ENCODE measurements at regions not wholly inside any gene's neighbourhood (a gene's known extent, or its start where the extent isn't known, plus 50 kb on each side); places are given as distances from the start of the nearest gene placed in this dataset.

- TF ChIP-seq CTCF (IDR thresholded peaks at IDR 0.05) (no peak), POLR2A (IDR thresholded peaks at IDR 0.05) (no peak), EP300 (IDR thresholded peaks at IDR 0.05) (no peak)
Measured at GRCh38 chr18:41162191-41162590, 792.8 kb upstream of the PIK3C3 start.
